Right lung (tissue), 2 donors: ENCODE measurements at regions not wholly inside any gene's neighbourhood (a gene's known extent, or its start where the extent isn't known, plus 50 kb on each side); places are given as distances from the start of the nearest gene placed in this dataset.
"Not testable (repeated sequence)": the region's sequence is repeated elsewhere in the genome, so short reads cannot be mapped to it uniquely, and the experiment has no call there.

Experiments
- DNase-seq, 2 donors: peaks; one replicate each; pipeline ENCODE4 v3.0.0-alpha.2; 2013

DNA sequence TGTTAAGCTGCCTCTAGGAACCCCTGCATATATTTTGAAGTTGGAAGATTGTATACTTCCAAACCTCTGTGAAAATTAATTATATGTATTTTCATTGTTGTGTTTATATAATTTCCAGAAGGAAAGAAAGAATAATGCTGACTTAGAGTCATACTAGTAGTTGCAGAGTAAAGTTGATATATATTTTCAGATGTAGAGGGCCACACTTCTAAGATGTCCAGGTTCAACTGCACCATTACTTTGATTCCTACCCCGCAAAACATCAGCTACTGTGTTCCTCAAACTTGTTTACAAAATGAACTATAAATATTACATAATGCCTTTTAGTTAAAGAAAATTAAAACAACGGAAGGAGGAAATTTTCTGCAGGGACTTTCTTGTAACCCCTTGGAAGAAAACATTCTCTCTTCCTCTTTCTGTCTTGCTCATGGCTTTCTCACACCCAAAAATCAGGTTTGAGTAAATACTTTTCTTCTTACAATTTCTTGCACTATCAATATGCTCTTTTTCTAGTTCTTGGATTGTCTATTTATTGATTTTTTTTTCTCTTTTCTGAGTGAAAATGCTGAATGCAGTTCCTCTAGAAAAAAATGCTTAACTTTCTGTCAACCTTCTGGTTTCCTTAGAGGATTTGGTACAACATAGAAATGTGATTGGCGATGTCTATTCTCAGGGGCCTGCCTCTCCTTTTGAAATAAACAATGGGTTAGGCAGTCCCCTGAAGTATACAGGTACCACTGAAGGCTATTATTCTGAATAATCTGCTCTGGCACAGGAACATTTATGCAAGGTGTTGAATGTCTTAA is 867.8 kb downstream of the TTLL7 start:
- DNase-seq = no peak

GRCh38 chr1:83129107-83129506 is 869.8 kb downstream of the TTLL7 start:
- DNase-seq = no peak

- DNase-seq = no peak
These were observed 873.5 kb downstream of the TTLL7 start for GRCh38 chr1:83125456-83125855.

- DNase-seq = no peak
These were observed 875.9 kb downstream of the TTLL7 start for GRCh38 chr1:83123019-83123418.

- DNase-seq = no peak
These were observed 880.5 kb downstream of the TTLL7 start for GRCh38 chr1:83118472-83118871.

DNA sequence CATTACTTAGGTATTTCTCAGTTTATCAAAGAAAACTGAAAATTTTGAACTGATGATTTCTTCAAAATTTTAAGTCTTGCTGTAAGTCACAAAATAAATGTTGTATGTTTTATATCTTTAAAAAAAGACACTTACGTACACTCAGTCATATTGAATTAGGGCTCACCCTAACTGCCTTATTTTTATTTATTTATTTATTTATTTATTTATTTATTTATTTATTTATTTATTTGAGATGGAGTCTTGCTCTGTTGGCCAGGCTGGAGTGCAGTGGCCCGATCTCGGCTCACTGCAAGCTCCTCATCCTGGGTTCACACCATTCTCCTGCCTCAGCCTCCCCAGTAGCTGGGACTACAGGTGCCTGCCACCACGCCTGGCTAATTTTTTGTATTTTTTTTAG is 881.9 kb downstream of the TTLL7 start:
- not testable (repeated sequence) for DNase-seq

DNA sequence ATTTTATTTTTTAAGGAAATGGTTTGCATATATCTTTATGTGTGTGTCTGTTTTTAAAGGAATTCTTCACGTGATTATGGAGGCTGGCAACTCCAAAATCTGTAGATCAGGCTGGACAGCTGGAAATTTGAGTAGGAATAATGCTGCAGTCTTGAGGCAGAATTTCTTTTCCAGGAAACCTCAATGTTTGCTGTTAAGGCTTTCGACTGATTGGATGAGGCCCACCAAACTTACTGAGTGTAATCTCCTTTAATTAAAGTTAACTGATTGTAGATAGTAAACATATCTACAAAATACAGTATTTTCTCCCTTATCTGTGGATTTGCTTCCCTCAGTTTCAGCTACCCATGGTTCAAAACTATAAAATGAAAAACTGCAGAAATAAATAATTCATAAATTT is 883.1 kb downstream of the TTLL7 start:
- DNase-seq = no peak

- DNase-seq = no peak
These were observed 884.6 kb downstream of the TTLL7 start for GRCh38 chr1:83114136-83114834.

- no peak for DNase-seq
These were observed 885.3 kb downstream of the TTLL7 start for GRCh38 chr1:83113652-83114051.

GRCh38 chr1:83112248-83112885 is 886.6 kb downstream of the TTLL7 start:
- DNase-seq = no peak

DNA sequence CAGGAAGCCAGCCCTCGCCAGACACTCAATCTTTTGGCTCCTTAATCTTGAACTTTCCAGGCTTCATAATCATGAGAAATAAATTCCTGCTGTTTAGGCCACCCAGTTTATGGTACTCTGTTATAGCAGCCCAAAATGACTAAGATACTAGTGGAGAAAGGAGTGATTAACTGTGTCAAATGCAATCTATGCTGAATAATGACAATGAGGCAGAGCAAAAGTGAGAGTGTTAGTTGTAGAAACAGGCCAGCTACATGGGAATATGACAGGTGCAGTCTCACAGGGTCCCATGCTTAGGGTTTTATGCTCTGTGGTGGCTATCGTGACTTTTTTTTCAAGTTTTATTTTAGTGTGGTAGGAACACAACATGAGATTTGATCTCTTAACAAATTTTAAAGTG is 888.8 kb downstream of the TTLL7 start:
- DNase-seq = no peak

- DNase-seq = no peak
These were observed 889.2 kb downstream of the TTLL7 start for GRCh38 chr1:83109692-83110091.

- DNase-seq = no peak
These were observed 894.4 kb downstream of the TTLL7 start for GRCh38 chr1:83104558-83104957.

GRCh38 chr1:83103341-83103740 is 895.6 kb downstream of the TTLL7 start:
- no peak for DNase-seq

DNA sequence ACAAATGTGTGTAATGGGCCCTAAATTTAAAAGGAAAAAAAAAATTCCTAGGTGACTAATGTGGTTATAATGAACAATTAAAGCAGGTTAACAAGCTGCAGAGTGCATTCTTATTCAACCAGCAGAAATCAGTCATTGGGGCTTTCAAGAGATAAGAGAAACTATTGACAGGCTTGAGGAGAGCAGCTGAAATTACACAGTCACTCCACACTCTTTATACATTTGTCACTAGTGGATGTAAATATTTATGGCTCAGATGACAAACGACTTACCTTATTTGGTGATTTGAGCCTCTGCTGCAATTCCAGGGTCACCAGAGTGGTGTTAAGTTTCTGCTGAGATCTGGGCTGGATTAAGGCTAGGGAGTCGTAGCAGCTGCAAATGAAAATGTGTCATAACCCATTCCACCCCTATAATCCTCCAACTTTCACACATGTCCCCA is 896.3 kb downstream of the TTLL7 start:
- peak; percentile 34 to 39 for DNase-seq

DNA sequence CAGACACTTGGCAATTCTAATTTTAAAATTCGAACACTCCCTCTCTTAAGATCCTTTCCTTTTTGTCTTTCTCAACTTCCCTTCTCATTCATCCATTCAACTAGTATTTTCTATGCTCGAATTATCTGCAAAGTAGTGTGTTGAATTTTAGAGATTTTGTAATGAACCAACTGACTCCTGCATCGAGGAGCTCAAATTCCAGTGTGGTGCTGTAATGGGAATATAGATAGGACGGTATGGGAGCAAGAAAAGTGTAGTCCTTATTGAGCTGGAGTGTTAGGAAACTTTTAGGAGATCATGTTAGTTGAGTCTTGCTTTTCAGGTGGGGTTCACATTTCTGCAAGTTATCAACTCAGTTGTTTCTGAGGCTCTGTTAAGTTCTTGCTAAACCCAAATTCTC is 897.5 kb downstream of the TTLL7 start:
- DNase-seq = no peak

- DNase-seq = no peak
These were observed 898.8 kb downstream of the TTLL7 start for GRCh38 chr1:83100133-83100532.

- no peak for DNase-seq
These were observed 900.1 kb downstream of the TTLL7 start for GRCh38 chr1:83098791-83099190.

- DNase-seq = no peak
These were observed 900.8 kb downstream of the TTLL7 start for GRCh38 chr1:83098131-83098530.

DNA sequence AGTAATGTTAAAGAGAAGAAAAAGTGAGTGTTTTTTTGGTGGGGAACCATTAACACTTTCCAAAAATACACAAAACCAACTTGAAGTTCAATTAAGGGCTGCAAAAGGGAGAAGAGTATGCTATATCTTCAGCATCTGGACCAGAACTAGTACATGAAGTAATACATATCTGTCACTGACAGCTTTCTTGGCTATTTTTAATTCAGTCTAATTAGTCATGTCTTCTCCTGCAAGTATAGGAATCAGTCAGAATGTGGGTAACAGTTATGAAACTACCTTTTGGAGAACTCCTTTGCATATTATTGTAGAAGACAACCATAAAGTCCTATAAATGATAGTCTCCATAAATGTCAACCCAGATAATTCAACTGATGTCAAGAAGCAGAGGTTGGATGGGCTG is 901.2 kb downstream of the TTLL7 start:
- DNase-seq = no peak

- no peak for DNase-seq
These were observed 903.4 kb downstream of the TTLL7 start for GRCh38 chr1:83095570-83095969.

DNA sequence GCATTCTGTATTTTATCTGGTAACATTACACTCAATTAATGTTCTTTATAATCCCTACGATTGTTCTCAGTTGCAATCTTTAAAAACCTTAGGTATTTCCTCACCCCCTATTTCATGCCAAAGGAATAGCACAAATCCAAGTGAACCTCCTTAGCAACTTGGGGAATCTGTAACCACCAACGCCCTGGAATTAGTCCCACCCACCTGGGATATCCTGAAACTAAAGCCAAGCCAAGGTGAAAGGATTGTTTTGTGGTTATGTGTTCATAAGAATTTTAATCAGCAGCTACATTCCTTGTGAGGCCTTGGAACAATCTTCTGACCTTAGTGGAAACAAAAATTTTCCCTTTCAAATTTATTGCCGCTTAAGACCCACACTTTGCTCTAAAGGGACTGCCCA is 908.7 kb downstream of the TTLL7 start:
- DNase-seq = no peak

DNA sequence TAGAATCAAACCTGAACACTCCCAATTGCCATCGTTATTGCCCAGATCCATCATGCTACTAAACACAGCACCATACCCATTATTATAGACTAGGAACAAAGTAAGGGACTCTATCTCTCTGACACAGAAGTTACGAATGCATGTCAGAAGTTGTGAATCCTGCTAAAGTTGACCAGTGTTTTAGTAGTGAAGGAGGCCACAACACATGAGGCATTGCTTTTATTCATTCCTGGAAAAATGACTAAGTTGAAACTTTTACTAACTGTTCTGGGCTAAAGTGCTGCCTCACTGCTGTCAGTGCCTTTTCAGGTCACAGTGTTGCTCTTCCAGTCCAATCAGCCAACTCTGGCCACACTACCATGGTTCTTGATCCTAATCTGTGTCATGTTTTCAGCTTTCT is 911.1 kb downstream of the TTLL7 start:
- DNase-seq = no peak
